Skeletal muscle satellite cell (primary cell): ENCODE measurements at regions not wholly inside any gene's neighbourhood (a gene's known extent, or its start where the extent isn't known, plus 50 kb on each side); places are given as distances from the start of the nearest gene placed in this dataset.

Source experiments
- H3K27me3 ChIP-seq: 2 replicates; pipeline ENCODE4 v1.7.0; 2013; ENCODE audit warnings: low read length; ENCODE audit not compliant: control insufficient read depth, insufficient read depth
- H3K36me3 ChIP-seq: 2 replicates; pipeline ENCODE4 v1.7.0; 2013; ENCODE audit warnings: mild to moderate bottlenecking, control low read depth, low read length; ENCODE audit not compliant: insufficient read depth
- H3K4me1 ChIP-seq: 2 replicates; pipeline ENCODE4 v1.7.0; 2013; ENCODE audit warnings: low read length; ENCODE audit not compliant: control insufficient read depth, insufficient read depth
- H3K4me2 ChIP-seq: 2 replicates; pipeline ENCODE4 v1.7.0; 2013; ENCODE audit warnings: mild to moderate bottlenecking, low read length
- H3K4me3 ChIP-seq: 2 replicates; pipeline ENCODE4 v1.7.0; 2013; ENCODE audit warnings: low read length
- H3K9ac ChIP-seq: 2 replicates; pipeline ENCODE4 v1.7.0; 2013; ENCODE audit warnings: mild to moderate bottlenecking, low read depth, low read length, moderate library complexity
- H3K9me3 ChIP-seq: replicated peaks from 2 replicates; pipeline ENCODE4 v1.7.0; 2013; ENCODE audit warnings: mild to moderate bottlenecking, control low read depth, low read length

GRCh38 chr16:61382435-61382834 is 653.8 kb downstream of the CDH8 start:
- Histone ChIP-seq H3K4me2 (no peak overlapping the region), H3K9me3 (peaks cover 3% of the 10 kb centered on the region), H3K36me3 (no peaks in the 10 kb centered on the region), H3K4me1 (no peaks in the 10 kb centered on the region), H3K9ac (no peak overlapping the region), H3K27me3 (no peaks in the 10 kb centered on the region), H3K4me3 (no peak overlapping the region)

- Histone ChIP-seq H3K4me2 (no peak overlapping the region), H3K4me1 (no peaks in the 10 kb centered on the region), H3K27me3 (no peaks in the 10 kb centered on the region), H3K9ac (no peak overlapping the region), H3K4me3 (no peak overlapping the region), H3K36me3 (no peaks in the 10 kb centered on the region), H3K9me3 (no peaks in the 10 kb centered on the region)
Measured at GRCh38 chr16:61379311-61379710, 656.9 kb downstream of the CDH8 start.

GRCh38 chr16:61374071-61374470 is 662.2 kb downstream of the CDH8 start:
- Histone ChIP-seq H3K4me2 (no peak overlapping the region), H3K9me3 (no peaks in the 10 kb centered on the region), H3K36me3 (no peaks in the 10 kb centered on the region), H3K4me3 (no peak overlapping the region), H3K27me3 (no peaks in the 10 kb centered on the region), H3K4me1 (no peaks in the 10 kb centered on the region), H3K9ac (no peak overlapping the region)

GRCh38 chr16:61371881-61372280 is 664.4 kb downstream of the CDH8 start:
- H3K9ac ChIP-seq: no peak overlapping the region
- H3K27me3 ChIP-seq: no peaks in the 10 kb centered on the region
- no peak overlapping the region for H3K4me2 ChIP-seq
- no peaks in the 10 kb centered on the region for H3K9me3 ChIP-seq
- H3K4me1 ChIP-seq: no peaks in the 10 kb centered on the region
- no peak overlapping the region for H3K4me3 ChIP-seq
- no peaks in the 10 kb centered on the region for H3K36me3 ChIP-seq

- Histone ChIP-seq H3K27me3 (no peaks in the 10 kb centered on the region), H3K4me2 (no peak overlapping the region), H3K4me1 (no peaks in the 10 kb centered on the region), H3K4me3 (no peak overlapping the region), H3K36me3 (no peaks in the 10 kb centered on the region), H3K9me3 (no peaks in the 10 kb centered on the region), H3K9ac (no peak overlapping the region)
Measured at GRCh38 chr16:61371388-61371787, 664.9 kb downstream of the CDH8 start.

- no peaks in the 10 kb centered on the region for H3K36me3 ChIP-seq
- H3K4me3 ChIP-seq: no peak overlapping the region
- H3K9ac ChIP-seq: no peak overlapping the region
- no peaks in the 10 kb centered on the region for H3K4me1 ChIP-seq
- no peak overlapping the region for H3K4me2 ChIP-seq
- no peaks in the 10 kb centered on the region for H3K9me3 ChIP-seq
- no peaks in the 10 kb centered on the region for H3K27me3 ChIP-seq
Measured at GRCh38 chr16:61370564-61370963, 665.7 kb downstream of the CDH8 start.

GRCh38 chr16:61366006-61366405 is 670.2 kb downstream of the CDH8 start:
- H3K9me3 ChIP-seq: no peaks in the 10 kb centered on the region
- H3K4me3 ChIP-seq: no peak overlapping the region
- H3K36me3 ChIP-seq: no peaks in the 10 kb centered on the region
- H3K9ac ChIP-seq: no peak overlapping the region
- no peak overlapping the region for H3K4me2 ChIP-seq
- no peaks in the 10 kb centered on the region for H3K4me1 ChIP-seq
- H3K27me3 ChIP-seq: no peaks in the 10 kb centered on the region

- H3K4me1 ChIP-seq: no peaks in the 10 kb centered on the region
- no peak overlapping the region for H3K9ac ChIP-seq
- no peaks in the 10 kb centered on the region for H3K36me3 ChIP-seq
- no peak overlapping the region for H3K4me3 ChIP-seq
- no peaks in the 10 kb centered on the region for H3K27me3 ChIP-seq
- H3K4me2 ChIP-seq: no peak overlapping the region
- peaks cover 2% of the 10 kb centered on the region for H3K9me3 ChIP-seq
Measured at GRCh38 chr16:61364990-61365389, 671.2 kb downstream of the CDH8 start.

GRCh38 chr16:61362585-61362984 is 673.7 kb downstream of the CDH8 start:
- H3K4me2 ChIP-seq: no peak overlapping the region
- no peaks in the 10 kb centered on the region for H3K36me3 ChIP-seq
- H3K27me3 ChIP-seq: no peaks in the 10 kb centered on the region
- H3K4me3 ChIP-seq: no peak overlapping the region
- no peaks in the 10 kb centered on the region for H3K4me1 ChIP-seq
- H3K9ac ChIP-seq: no peak overlapping the region
- peaks cover 2% of the 10 kb centered on the region for H3K9me3 ChIP-seq

GRCh38 chr16:61344791-61345190 is 691.4 kb downstream of the CDH8 start:
- H3K4me3 ChIP-seq: no peak overlapping the region
- no peak overlapping the region for H3K9ac ChIP-seq
- H3K27me3 ChIP-seq: no peaks in the 10 kb centered on the region
- no peaks in the 10 kb centered on the region for H3K4me1 ChIP-seq
- peaks cover 5% of the 10 kb centered on the region for H3K9me3 ChIP-seq
- no peak overlapping the region for H3K4me2 ChIP-seq
- no peaks in the 10 kb centered on the region for H3K36me3 ChIP-seq

- Histone ChIP-seq H3K9ac (no peak overlapping the region), H3K4me1 (no peaks in the 10 kb centered on the region), H3K27me3 (no peaks in the 10 kb centered on the region), H3K36me3 (no peaks in the 10 kb centered on the region), H3K9me3 (peaks cover 5% of the 10 kb centered on the region), H3K4me3 (no peak overlapping the region), H3K4me2 (no peak overlapping the region)
Measured at GRCh38 chr16:61332461-61332860, 703.8 kb downstream of the CDH8 start.

GRCh38 chr16:61324044-61324443 is 712.2 kb downstream of the CDH8 start:
- Histone ChIP-seq H3K9me3 (no peaks in the 10 kb centered on the region), H3K9ac (no peak overlapping the region), H3K36me3 (no peaks in the 10 kb centered on the region), H3K4me2 (no peak overlapping the region), H3K27me3 (no peaks in the 10 kb centered on the region), H3K4me1 (no peaks in the 10 kb centered on the region), H3K4me3 (no peak overlapping the region)
